ENCODE measurements at regions not wholly inside any gene's neighbourhood (a gene's known extent, or its start where the extent isn't known, plus 50 kb on each side); places are given as distances from the start of the nearest gene placed in this dataset.

DNA sequence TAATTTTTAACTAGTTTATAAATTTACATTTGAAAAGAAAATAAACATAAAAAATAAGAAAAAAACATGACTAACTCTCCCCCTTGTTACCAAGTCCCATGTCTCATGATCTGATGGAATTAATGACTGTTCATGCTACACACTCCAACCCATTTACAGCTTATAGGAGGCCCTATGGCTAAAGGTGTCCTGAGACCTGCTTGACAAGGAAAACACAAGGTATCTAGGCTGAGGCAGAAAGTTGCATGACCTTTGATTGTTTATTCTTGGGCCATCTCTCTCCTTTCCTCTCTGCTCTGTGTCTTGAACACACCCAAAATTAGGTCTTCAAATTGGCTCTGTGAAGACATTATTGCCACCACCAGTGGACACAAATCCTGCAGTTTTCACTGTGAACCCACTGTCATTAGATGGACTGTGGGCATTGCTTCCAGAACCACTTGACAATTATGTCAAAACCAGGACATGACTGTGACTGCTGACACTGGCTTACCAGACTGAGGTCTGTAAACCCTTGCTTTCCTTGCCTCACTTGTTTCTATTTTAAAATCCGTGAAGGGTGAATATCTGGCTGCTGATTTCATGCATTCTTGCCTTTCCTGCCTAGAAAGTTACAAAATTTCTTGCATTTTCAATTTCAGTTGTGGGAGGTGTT lies 386.5 kb upstream of the SPRY2 start:
- TF ChIP-seq SP2 (tag by site-specific recombination; IDR thresholded peaks at IDR 0.05) (no peak), ZNF530 (tag by site-specific recombination; IDR thresholded peaks at IDR 0.05; ENCODE audit: low read depth) (no peak), PRDM4 (tag by site-specific recombination; IDR thresholded peaks at IDR 0.05) (no peak)
- TF ChIP-seq, protein P1, sequence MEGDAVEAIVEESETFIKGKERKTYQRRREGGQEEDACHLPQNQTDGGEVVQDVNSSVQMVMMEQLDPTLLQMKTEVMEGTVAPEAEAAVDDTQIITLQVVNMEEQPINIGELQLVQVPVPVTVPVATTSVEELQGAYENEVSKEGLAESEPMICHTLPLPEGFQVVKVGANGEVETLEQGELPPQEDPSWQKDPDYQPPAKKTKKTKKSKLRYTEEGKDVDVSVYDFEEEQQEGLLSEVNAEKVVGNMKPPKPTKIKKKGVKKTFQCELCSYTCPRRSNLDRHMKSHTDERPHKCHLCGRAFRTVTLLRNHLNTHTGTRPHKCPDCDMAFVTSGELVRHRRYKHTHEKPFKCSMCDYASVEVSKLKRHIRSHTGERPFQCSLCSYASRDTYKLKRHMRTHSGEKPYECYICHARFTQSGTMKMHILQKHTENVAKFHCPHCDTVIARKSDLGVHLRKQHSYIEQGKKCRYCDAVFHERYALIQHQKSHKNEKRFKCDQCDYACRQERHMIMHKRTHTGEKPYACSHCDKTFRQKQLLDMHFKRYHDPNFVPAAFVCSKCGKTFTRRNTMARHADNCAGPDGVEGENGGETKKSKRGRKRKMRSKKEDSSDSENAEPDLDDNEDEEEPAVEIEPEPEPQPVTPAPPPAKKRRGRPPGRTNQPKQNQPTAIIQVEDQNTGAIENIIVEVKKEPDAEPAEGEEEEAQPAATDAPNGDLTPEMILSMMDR (tag by site-specific recombination; IDR thresholded peaks at IDR 0.05) = no peak
- TF ChIP-seq, protein P2, sequence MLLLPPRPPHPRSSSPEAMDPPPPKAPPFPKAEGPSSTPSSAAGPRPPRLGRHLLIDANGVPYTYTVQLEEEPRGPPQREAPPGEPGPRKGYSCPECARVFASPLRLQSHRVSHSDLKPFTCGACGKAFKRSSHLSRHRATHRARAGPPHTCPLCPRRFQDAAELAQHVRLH (tag by site-specific recombination; IDR thresholded peaks at IDR 0.05) = no peak
